Large intestine (tissue), 3 donors: ENCODE measurements at regions not wholly inside any gene's neighbourhood (a gene's known extent, or its start where the extent isn't known, plus 50 kb on each side); places are given as distances from the start of the nearest gene placed in this dataset.

Experiments
- DNase-seq, 2 donors: peaks; one replicate each; pipeline versions ENCODE4 v3.0.0 to v3.0.0-alpha.2; 2013
- H3K27ac ChIP-seq: one replicate; pipeline ENCODE4 v1.5.1; 2013; ENCODE audit warnings: low read length
- H3K27me3 ChIP-seq: 2 replicates; pipeline ENCODE4 v1.6.1; 2013; ENCODE audit warnings: low read length; ENCODE audit not compliant: control insufficient read depth, insufficient read depth
- H3K36me3 ChIP-seq: 2 replicates; pipeline ENCODE4 v1.6.1; 2013; ENCODE audit warnings: low read length; ENCODE audit not compliant: control insufficient read depth, insufficient read depth
- H3K4me1 ChIP-seq: one replicate; pipeline ENCODE4 v1.6.1; 2013; ENCODE audit warnings: low read length; ENCODE audit not compliant: control insufficient read depth, insufficient read depth
- H3K4me3 ChIP-seq: one replicate; pipeline ENCODE4 v1.5.1; 2013; ENCODE audit warnings: low read length
- H3K9me3 ChIP-seq: one replicate; pipeline ENCODE4 v1.6.1; 2013; ENCODE audit warnings: mild to moderate bottlenecking, low read depth, low read length, moderate library complexity; ENCODE audit not compliant: control insufficient read depth
- whole genome bisulfite sequencing: methylation state at CpG from one replicate; pipeline ENCODE4 v1.1.5; 2013; ENCODE audit warnings: low lambda C conversion rate; ENCODE audit not compliant: insufficient coverage; 5-methylcytosine and 5-hydroxymethylcytosine counted together

DNA sequence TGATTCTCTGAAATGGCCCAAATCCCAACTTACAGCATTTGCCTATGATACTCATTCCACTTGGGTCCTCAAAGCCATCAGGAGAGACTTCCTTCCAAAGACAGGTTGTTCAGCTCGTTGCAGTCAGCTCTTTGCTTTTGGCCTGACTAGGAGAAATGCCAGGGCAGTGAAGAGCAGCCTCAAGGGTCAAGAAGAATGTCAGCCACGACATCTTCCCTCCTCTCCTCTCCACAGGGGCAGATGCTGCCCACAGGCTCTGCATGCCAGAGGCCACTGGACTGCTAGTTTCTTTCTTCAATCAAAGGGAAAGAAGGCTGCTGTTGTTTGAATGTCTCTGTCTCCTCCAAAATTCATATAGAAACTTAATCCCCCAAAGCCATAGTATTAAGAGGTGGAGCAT lies 201.7 kb upstream of the PFN2 start:
- Histone ChIP-seq H3K4me1 (no peaks in the 10 kb centered on the region), H3K27ac (no peak overlapping the region), H3K9me3 (no peaks in the 10 kb centered on the region), H3K36me3 (no peaks in the 10 kb centered on the region), H3K27me3 (no peaks in the 10 kb centered on the region), H3K4me3 (no peak overlapping the region)
- WGBS = no CpG with 5 or more reads among the region's 2 CpGs
- DNase-seq = no peak

DNA sequence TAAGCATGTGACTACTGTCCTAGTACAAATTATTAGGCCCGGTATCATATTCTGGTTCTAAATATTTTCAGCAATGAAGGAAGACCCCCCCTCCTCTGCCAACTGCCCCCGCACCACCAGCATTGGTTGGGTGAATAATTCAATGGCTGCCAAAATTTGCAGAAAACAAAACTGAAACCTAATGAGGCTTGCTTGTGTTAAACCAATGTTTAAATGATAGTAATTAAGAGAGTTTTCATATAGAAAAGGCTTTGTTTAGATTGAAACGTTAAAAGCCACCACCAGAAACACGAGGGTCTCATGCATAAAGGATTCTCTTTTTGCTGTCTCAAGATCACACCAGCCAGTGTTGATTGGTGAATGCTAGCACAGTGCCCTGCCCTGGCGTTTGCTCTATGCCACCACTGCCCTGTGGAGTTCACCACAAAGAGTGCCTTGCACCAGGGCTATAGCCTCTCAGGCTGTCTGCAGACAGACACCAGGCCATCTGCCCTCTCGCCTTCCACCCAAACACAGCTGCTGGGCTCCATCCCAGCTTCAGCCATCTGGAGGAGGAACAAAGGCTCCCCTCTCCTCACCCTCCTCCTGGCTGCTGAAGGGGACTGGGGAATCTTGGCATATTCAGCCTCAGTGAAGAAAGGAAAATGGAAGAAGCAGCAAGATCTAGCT lies 200.3 kb upstream of the PFN2 start:
- H3K4me1 ChIP-seq = no peaks in the 10 kb centered on the region
- H3K27ac ChIP-seq = no peak overlapping the region
- H3K9me3 ChIP-seq = no peaks in the 10 kb centered on the region
- no peaks in the 10 kb centered on the region for H3K36me3 ChIP-seq
- peak; percentile 16 to 17 for DNase-seq
- WGBS = no CpG with 5 or more reads among the region's 6 CpGs
- H3K27me3 ChIP-seq = no peaks in the 10 kb centered on the region
- H3K4me3 ChIP-seq = no peak overlapping the region

DNA sequence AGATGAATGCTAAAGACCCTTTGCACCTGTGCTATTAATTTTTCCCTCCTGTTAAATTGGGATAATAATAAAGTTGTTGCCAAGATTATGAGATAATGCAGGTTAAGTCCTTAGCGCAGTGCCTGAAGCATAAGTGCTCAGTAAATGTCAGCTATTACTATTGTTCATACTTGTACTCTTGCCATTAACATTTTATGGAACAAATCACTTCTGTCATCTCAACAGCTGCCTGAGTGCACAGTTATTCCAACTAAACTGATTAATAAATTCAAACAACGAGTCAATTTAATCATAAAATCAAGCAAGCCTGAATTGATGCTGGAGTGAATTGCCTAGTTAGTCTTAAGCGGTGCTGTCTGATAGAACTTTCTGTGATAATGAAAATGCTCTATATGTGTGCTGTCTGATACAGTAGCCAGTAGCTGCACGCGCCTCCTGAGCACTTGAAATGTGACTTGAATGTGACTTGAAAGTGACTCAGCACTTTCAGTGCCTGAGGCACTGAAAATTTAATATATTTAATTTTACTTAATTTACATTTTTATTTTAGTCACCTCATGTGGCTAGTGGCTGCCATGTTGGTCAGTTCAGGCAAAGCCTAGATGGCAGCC lies 198.7 kb upstream of the PFN2 start:
- H3K9me3 ChIP-seq = no peaks in the 10 kb centered on the region
- no peak for DNase-seq
- no peaks in the 10 kb centered on the region for H3K36me3 ChIP-seq
- WGBS = no CpG with 5 or more reads among the region's 5 CpGs
- H3K4me3 ChIP-seq = no peak overlapping the region
- H3K4me1 ChIP-seq = no peaks in the 10 kb centered on the region
- no peaks in the 10 kb centered on the region for H3K27me3 ChIP-seq
- no peak overlapping the region for H3K27ac ChIP-seq

GRCh38 chr3:150168698-150169097 lies 198.0 kb upstream of the PFN2 start:
- no peaks in the 10 kb centered on the region for H3K9me3 ChIP-seq
- H3K4me3 ChIP-seq = no peak overlapping the region
- no peaks in the 10 kb centered on the region for H3K4me1 ChIP-seq
- no peaks in the 10 kb centered on the region for H3K27me3 ChIP-seq
- H3K27ac ChIP-seq = no peak overlapping the region
- no peak for DNase-seq
- H3K36me3 ChIP-seq = no peaks in the 10 kb centered on the region
- no CpG with 5 or more reads among the region's 2 CpGs for WGBS

DNA sequence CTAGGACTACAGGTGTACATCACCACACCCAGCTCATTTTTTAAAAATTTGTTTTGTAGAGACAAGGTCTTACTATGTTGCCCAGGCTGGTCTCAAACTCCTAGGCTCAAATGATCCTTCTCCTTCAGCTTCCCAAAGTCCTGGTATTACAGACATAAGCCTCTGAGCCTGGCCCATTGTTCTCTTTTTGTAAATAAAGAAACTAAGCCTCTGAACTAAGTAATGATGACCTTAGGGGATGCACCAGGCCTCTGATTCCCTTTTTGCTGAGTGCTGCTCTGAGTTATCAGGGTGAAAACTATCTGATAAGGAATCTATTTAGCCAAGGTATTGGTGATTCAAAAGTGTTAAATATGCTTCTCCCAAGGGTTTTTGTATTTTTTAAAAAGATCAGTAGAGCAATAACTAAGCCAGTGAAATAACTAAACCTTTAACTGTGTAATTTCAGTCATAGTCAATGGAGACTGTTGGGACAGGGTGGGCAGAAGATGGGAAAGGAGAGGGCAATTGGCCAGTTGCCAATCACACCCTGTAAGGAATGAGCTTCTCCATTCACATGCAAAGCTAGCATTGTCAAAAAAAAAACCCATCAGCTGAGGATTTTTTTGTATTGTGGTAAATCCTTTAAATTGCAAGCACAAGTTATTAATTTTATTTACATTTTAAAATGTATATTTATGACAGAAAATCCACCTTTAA lies 194.8 kb upstream of the PFN2 start:
- no peak overlapping the region for H3K27ac ChIP-seq
- H3K9me3 ChIP-seq = no peaks in the 10 kb centered on the region
- DNase-seq = no peak
- H3K36me3 ChIP-seq = no peaks in the 10 kb centered on the region
- no peaks in the 10 kb centered on the region for H3K27me3 ChIP-seq
- no peaks in the 10 kb centered on the region for H3K4me1 ChIP-seq
- no peak overlapping the region for H3K4me3 ChIP-seq

- DNase-seq = no peak
- H3K4me3 ChIP-seq = no peak overlapping the region
- H3K27ac ChIP-seq = no peak overlapping the region
- peaks cover 6% of the 10 kb centered on the region for H3K27me3 ChIP-seq
- no peaks in the 10 kb centered on the region for H3K4me1 ChIP-seq
- 100% methylated on average over 1 of the region's 3 CpGs for WGBS
- no peaks in the 10 kb centered on the region for H3K36me3 ChIP-seq
- H3K9me3 ChIP-seq = no peaks in the 10 kb centered on the region
Measured at GRCh38 chr3:150161011-150161410, 190.3 kb upstream of the PFN2 start.

GRCh38 chr3:150158943-150159625 lies 188.4 kb upstream of the PFN2 start:
- no peaks in the 10 kb centered on the region for H3K36me3 ChIP-seq
- peaks cover 6% of the 10 kb centered on the region for H3K27me3 ChIP-seq
- no peak overlapping the region for H3K4me3 ChIP-seq
- no peak overlapping the region for H3K27ac ChIP-seq
- 88% methylated on average over 1 of the region's 3 CpGs for WGBS
- no peaks in the 10 kb centered on the region for H3K9me3 ChIP-seq
- no peak for DNase-seq
- H3K4me1 ChIP-seq = no peaks in the 10 kb centered on the region

- Histone ChIP-seq H3K27ac (no peak overlapping the region), H3K4me3 (no peak overlapping the region), H3K9me3 (no peaks in the 10 kb centered on the region), H3K36me3 (no peaks in the 10 kb centered on the region), H3K4me1 (no peaks in the 10 kb centered on the region), H3K27me3 (peaks cover 8% of the 10 kb centered on the region)
- WGBS = 80% methylated on average over 1 of the region's 2 CpGs
- DNase-seq = no peak
Measured at GRCh38 chr3:150152567-150152966, 181.9 kb upstream of the PFN2 start.

- Histone ChIP-seq H3K27ac (no peak overlapping the region), H3K9me3 (no peaks in the 10 kb centered on the region), H3K4me1 (no peaks in the 10 kb centered on the region), H3K27me3 (peaks cover 8% of the 10 kb centered on the region), H3K36me3 (no peaks in the 10 kb centered on the region), H3K4me3 (no peak overlapping the region)
- no peak for DNase-seq
- WGBS = no CpG with 5 or more reads among the region's 5 CpGs
Measured at GRCh38 chr3:150150633-150151032, 179.9 kb upstream of the PFN2 start.

DNA sequence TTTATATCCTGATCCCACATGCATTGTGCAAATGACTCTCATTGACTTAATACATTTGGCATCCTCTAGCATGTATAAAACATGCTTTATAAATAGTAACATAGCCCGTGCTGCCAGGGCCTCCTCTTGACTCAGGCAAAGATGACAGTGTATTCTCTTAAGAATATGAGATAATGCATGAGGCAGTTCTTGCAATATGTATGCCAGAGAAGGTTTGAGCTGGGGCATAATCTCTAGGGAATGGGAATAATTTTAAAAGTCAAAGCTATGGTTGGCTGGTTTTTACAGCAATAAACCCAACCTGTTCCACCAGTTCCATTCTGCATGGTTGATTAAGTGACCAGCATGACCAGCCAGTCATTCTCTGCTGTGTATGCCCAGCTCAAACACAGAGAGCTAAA lies 179.0 kb upstream of the PFN2 start:
- H3K27ac ChIP-seq = no peak overlapping the region
- H3K27me3 ChIP-seq = peaks cover 8% of the 10 kb centered on the region
- WGBS = no CpG with 5 or more reads among the region's 1 CpG

More for the DNA sequence above, 179.0 kb upstream of the PFN2 start:
- DNase-seq = no peak
- Histone ChIP-seq H3K36me3 (no peaks in the 10 kb centered on the region), H3K4me1 (no peaks in the 10 kb centered on the region), H3K9me3 (no peaks in the 10 kb centered on the region), H3K4me3 (no peak overlapping the region)
